ENCODE measurements at regions not wholly inside any gene's neighbourhood (a gene's known extent, or its start where the extent isn't known, plus 50 kb on each side); places are given as distances from the start of the nearest gene placed in this dataset.

DNA sequence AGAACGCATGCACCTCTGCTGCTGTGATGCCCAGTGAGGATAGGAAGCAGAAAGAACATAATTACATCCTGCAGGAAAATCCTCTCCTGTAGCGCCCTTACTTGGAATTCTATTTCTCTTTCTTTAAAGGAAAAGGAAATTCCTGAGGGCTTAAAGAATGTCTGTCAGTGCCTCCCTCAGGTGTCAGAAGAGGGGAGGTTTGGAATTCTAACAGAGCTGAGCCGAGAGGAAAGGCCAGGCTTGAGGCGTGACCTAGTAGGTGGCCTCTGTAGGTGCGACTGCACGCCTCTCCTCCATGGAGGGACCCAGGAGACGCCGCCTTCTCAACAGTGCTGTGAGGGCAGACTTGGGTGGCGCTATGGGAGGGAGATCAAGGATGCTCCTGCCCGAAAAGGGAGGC lies 55.9 kb upstream of the ERCC6L2 start:
- DNase-seq (ENCODE audit: low spot score): no peak
- Histone ChIP-seq H3K36me3 (replicated peaks; ENCODE audit: insufficient read depth, low read depth) (no peaks in the 10 kb centered on the region), H3K9me3 (ENCODE audit: low read depth) (no peaks in the 10 kb centered on the region), H3K27me3 (no peaks in the 10 kb centered on the region), H3K4me3 (no peak overlapping the region), H3K79me2 (peaks cover 2% of the 10 kb centered on the region), H3K9me2 (replicated peaks; ENCODE audit: insufficient read depth) (no peaks in the 10 kb centered on the region), H3K4me1 (ENCODE audit: insufficient read depth) (peaks cover 22% of the 10 kb centered on the region), H3K27ac (no peak overlapping the region), H2AFZ (no peak overlapping the region), H3K4me2 (no peak overlapping the region), H4K20me1 (ENCODE audit: insufficient read depth, poor library complexity, severe bottlenecking) (no peaks in the 10 kb centered on the region)
- TF ChIP-seq, protein P1, sequence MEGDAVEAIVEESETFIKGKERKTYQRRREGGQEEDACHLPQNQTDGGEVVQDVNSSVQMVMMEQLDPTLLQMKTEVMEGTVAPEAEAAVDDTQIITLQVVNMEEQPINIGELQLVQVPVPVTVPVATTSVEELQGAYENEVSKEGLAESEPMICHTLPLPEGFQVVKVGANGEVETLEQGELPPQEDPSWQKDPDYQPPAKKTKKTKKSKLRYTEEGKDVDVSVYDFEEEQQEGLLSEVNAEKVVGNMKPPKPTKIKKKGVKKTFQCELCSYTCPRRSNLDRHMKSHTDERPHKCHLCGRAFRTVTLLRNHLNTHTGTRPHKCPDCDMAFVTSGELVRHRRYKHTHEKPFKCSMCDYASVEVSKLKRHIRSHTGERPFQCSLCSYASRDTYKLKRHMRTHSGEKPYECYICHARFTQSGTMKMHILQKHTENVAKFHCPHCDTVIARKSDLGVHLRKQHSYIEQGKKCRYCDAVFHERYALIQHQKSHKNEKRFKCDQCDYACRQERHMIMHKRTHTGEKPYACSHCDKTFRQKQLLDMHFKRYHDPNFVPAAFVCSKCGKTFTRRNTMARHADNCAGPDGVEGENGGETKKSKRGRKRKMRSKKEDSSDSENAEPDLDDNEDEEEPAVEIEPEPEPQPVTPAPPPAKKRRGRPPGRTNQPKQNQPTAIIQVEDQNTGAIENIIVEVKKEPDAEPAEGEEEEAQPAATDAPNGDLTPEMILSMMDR (IDR thresholded peaks at IDR 0.05; ENCODE audit: poor library complexity): no peak
- TF ChIP-seq EZH2phosphoT487 (IDR thresholded peaks at IDR 0.05; ENCODE audit: low read depth, severe bottlenecking, unreplicated experiment) (no peak), EZH2 (IDR thresholded peaks at IDR 0.05; ENCODE audit: borderline replicate concordance) (no peak)
- 67% methylated on average over 10 of the region's 10 CpGs for WGBS (ENCODE audit: low lambda C conversion rate, missing lambda C conversion rate)

DNA sequence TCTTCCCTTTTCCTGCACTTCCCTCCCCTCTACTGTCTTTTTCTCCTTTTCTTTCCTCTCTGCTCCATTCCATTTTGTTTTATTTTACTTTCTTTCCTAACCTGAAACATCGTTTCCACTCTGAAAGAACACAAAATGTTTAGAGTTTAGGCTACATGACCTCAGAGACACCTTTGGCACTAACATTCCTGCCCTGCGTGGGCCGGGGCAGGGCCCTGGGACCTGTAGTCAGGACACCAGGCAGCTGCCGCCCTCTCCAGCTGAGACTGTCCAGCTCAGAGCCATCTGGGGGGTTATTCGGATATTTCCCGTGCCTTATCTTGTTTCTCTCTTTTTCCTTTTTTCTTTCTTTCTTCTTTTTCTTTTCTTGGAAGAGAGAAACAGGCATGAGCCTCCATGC lies 58.3 kb upstream of the ERCC6L2 start:
- no peak overlapping the region for H3K27ac ChIP-seq
- no peak overlapping the region for H2AFZ ChIP-seq
- H3K4me1 ChIP-seq (ENCODE audit: insufficient read depth): peaks cover 6% of the 10 kb centered on the region
- 66% methylated on average over 6 of the region's 6 CpGs for WGBS (ENCODE audit: low lambda C conversion rate, missing lambda C conversion rate)
- H3K27me3 ChIP-seq: no peaks in the 10 kb centered on the region
- no peak for DNase-seq (ENCODE audit: low spot score)
- no peaks in the 10 kb centered on the region for H4K20me1 ChIP-seq (ENCODE audit: insufficient read depth, poor library complexity, severe bottlenecking)
- TF ChIP-seq EZH2phosphoT487 (IDR thresholded peaks at IDR 0.05; ENCODE audit: low read depth, severe bottlenecking, unreplicated experiment): no peak
- TF ChIP-seq EZH2 (IDR thresholded peaks at IDR 0.05; ENCODE audit: borderline replicate concordance): no peak
- TF ChIP-seq, protein P1 (IDR thresholded peaks at IDR 0.05; ENCODE audit: poor library complexity): no peak
- no peak overlapping the region for H3K4me2 ChIP-seq
- H3K36me3 ChIP-seq (replicated peaks; ENCODE audit: insufficient read depth, low read depth): no peaks in the 10 kb centered on the region
- H3K4me3 ChIP-seq: no peak overlapping the region
- no peaks in the 10 kb centered on the region for H3K9me3 ChIP-seq (ENCODE audit: low read depth)
- H3K9me2 ChIP-seq (replicated peaks; ENCODE audit: insufficient read depth): no peaks in the 10 kb centered on the region
- H3K79me2 ChIP-seq: no peaks in the 10 kb centered on the region

DNA sequence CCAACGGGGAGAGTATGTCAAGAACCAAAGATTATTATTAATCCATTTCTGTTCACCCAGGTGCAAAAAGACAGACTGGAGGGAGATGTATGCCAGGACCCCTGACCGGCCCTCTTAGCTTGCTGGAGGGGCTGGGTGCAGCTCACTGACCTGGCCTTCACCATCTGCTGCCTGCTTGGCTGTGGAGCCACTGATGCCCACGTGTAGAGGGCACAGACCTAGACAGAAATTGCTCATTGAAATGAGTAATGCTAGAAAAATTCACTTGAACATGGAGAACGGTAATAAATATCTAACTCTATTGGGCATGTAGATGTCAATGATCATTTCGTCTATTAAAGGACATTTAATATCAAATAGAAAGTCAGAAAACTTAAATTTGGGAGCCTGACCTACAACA lies 58.8 kb upstream of the ERCC6L2 start:
- no peak for TF ChIP-seq EZH2phosphoT487 (IDR thresholded peaks at IDR 0.05; ENCODE audit: low read depth, severe bottlenecking, unreplicated experiment)
- TF ChIP-seq, protein P1 (IDR thresholded peaks at IDR 0.05; ENCODE audit: poor library complexity): no peak
- TF ChIP-seq EZH2 (IDR thresholded peaks at IDR 0.05; ENCODE audit: borderline replicate concordance): no peak
- no peaks in the 10 kb centered on the region for H3K27me3 ChIP-seq
- H3K36me3 ChIP-seq (replicated peaks; ENCODE audit: insufficient read depth, low read depth): no peaks in the 10 kb centered on the region
- no peaks in the 10 kb centered on the region for H4K20me1 ChIP-seq (ENCODE audit: insufficient read depth, poor library complexity, severe bottlenecking)
- H3K4me1 ChIP-seq (ENCODE audit: insufficient read depth): peaks cover 4% of the 10 kb centered on the region
- 93% methylated on average over 5 of the region's 5 CpGs for WGBS (ENCODE audit: low lambda C conversion rate, missing lambda C conversion rate)
- H3K27ac ChIP-seq: no peak overlapping the region
- no peak overlapping the region for H2AFZ ChIP-seq
- no peaks in the 10 kb centered on the region for H3K9me2 ChIP-seq (replicated peaks; ENCODE audit: insufficient read depth)
- H3K4me2 ChIP-seq: no peak overlapping the region
- no peak overlapping the region for H3K4me3 ChIP-seq
- no peaks in the 10 kb centered on the region for H3K9me3 ChIP-seq (ENCODE audit: low read depth)
- no peaks in the 10 kb centered on the region for H3K79me2 ChIP-seq
- no peak for DNase-seq (ENCODE audit: low spot score)

GRCh38 chr9:95815961-95816360 lies 59.5 kb upstream of the ERCC6L2 start:
- no peaks in the 10 kb centered on the region for H3K36me3 ChIP-seq (replicated peaks; ENCODE audit: insufficient read depth, low read depth)
- no peak overlapping the region for H3K4me3 ChIP-seq
- H4K20me1 ChIP-seq (ENCODE audit: insufficient read depth, poor library complexity, severe bottlenecking): no peaks in the 10 kb centered on the region
- TF ChIP-seq, protein P1 (IDR thresholded peaks at IDR 0.05; ENCODE audit: poor library complexity): no peak
- TF ChIP-seq EZH2 (IDR thresholded peaks at IDR 0.05; ENCODE audit: borderline replicate concordance): no peak
- TF ChIP-seq EZH2phosphoT487 (IDR thresholded peaks at IDR 0.05; ENCODE audit: low read depth, severe bottlenecking, unreplicated experiment): no peak
- no peak overlapping the region for H2AFZ ChIP-seq
- 91% methylated on average over 17 of the region's 17 CpGs for WGBS (ENCODE audit: low lambda C conversion rate, missing lambda C conversion rate)
- H3K4me1 ChIP-seq (ENCODE audit: insufficient read depth): peaks cover 4% of the 10 kb centered on the region
- H3K27me3 ChIP-seq: no peaks in the 10 kb centered on the region
- no peak for DNase-seq (ENCODE audit: low spot score)
- H3K27ac ChIP-seq: no peak overlapping the region
- no peaks in the 10 kb centered on the region for H3K79me2 ChIP-seq
- no peaks in the 10 kb centered on the region for H3K9me2 ChIP-seq (replicated peaks; ENCODE audit: insufficient read depth)
- H3K9me3 ChIP-seq (ENCODE audit: low read depth): no peaks in the 10 kb centered on the region
- no peak overlapping the region for H3K4me2 ChIP-seq
